WTC11 (cell line): ENCODE measurements at regions not wholly inside any gene's neighbourhood (a gene's known extent, or its start where the extent isn't known, plus 50 kb on each side); places are given as distances from the start of the nearest gene placed in this dataset.

ENCODE experiments used
- ATAC-seq: fragments of 200-7000 bp; cut with Tn5 transposase; 2 replicates; pipeline ENCODE4 v1.10.0; 2021; ENCODE audit warnings: mild to moderate bottlenecking, moderate library complexity
- CTCF ChIA-PET: fragments of 300-600 bp; sonication (Branson Sonifier 250); formaldehyde crosslinking; loops from one replicate; lab custom pipeline; 2021; ENCODE audit warnings: antibody characterized with exemption; lab: Charles Lee
- POLR2A ChIA-PET: fragments of 350-600 bp; sonication (Branson Sonifier 250); formaldehyde crosslinking; loops from one replicate; lab custom pipeline; 2021; ENCODE audit warnings: antibody characterized with exemption; lab: Charles Lee
- DNase-seq: peaks from one replicate; pipeline ENCODE4 v3.0.0; 2021; ENCODE audit warnings: low spot score
- H3K27ac Mint-ChIP-seq: 2 replicates; pipeline ENCODE4 v1.8.0; 2021; ENCODE audit warnings: mixed read lengths
- H3K27me3 Mint-ChIP-seq: 2 replicates; pipeline ENCODE4 v1.8.0; 2021; ENCODE audit warnings: low read depth, mild to moderate bottlenecking, moderate library complexity, mixed read lengths
- H3K36me3 Mint-ChIP-seq: 2 replicates; pipeline ENCODE4 v1.8.0; 2021; ENCODE audit warnings: mixed read lengths
- H3K4me1 Mint-ChIP-seq: 2 replicates; pipeline ENCODE4 v1.8.0; 2022; ENCODE audit warnings: mixed read lengths
- H3K4me3 Mint-ChIP-seq: 2 replicates; pipeline ENCODE4 v1.8.0; 2021; ENCODE audit warnings: mild to moderate bottlenecking, moderate library complexity, mixed read lengths
- H3K9me3 Mint-ChIP-seq: 2 replicates; pipeline ENCODE4 v1.8.0; 2021; ENCODE audit warnings: mixed read lengths
- CREM ChIP-seq: sonication (generic); formaldehyde crosslinking; IDR thresholded peaks from 2 replicates; pipeline ENCODE4 v1.8.1; 2022; ENCODE audit warnings: mild to moderate bottlenecking, missing genetic modification reagents, moderate library complexity
- FOXP1 ChIP-seq: sonication (generic); formaldehyde crosslinking; IDR thresholded peaks from 2 replicates; pipeline ENCODE4 v1.8.0; 2022; ENCODE audit warnings: missing genetic modification reagents, mild to moderate bottlenecking, moderate library complexity, borderline replicate concordance
- HMGA2 ChIP-seq: fragments of 250-450 bp; sonication (Bioruptor Pico); IDR thresholded peaks from 2 replicates; pipeline ENCODE4 v1.4.0; 2021; ENCODE audit warnings: mild to moderate bottlenecking, moderate library complexity
- NR3C1 ChIP-seq: sonication (generic); formaldehyde crosslinking; conservative IDR thresholded peaks from 2 replicates; pipeline ENCODE4 v1.8.1; 2023; ENCODE audit warnings: low read depth, mild to moderate bottlenecking, missing genetic modification reagents
- OVOL2 ChIP-seq: fragments of 250-450 bp; sonication (Bioruptor Pico); IDR thresholded peaks from 2 replicates; pipeline ENCODE4 v1.9.0; 2021; ENCODE audit warnings: mild to moderate bottlenecking, borderline replicate concordance
- RORB ChIP-seq: fragments of 250-450 bp; sonication (Bioruptor Pico); IDR thresholded peaks from 2 replicates; pipeline ENCODE4 v1.9.0; 2021; ENCODE audit warnings: mild to moderate bottlenecking
- SMAD3 ChIP-seq: sonication (generic); formaldehyde crosslinking; IDR thresholded peaks from 2 replicates; pipeline ENCODE4 v1.8.0; 2022; ENCODE audit warnings: missing genetic modification reagents, mild to moderate bottlenecking, borderline replicate concordance
- SOX15 ChIP-seq: fragments of 250-450 bp; sonication (Bioruptor Pico); IDR thresholded peaks from 2 replicates; pipeline ENCODE4 v1.9.0; 2021; ENCODE audit warnings: mild to moderate bottlenecking
- TEAD4 ChIP-seq: sonication (generic); formaldehyde crosslinking; IDR thresholded peaks from 2 replicates; pipeline ENCODE4 v1.8.0; 2022; ENCODE audit warnings: mild to moderate bottlenecking, missing genetic modification reagents
- ZNF138 ChIP-seq: sonication (generic); formaldehyde crosslinking; conservative IDR thresholded peaks from 2 replicates; pipeline ENCODE4 v1.8.1; 2022; ENCODE audit warnings: mild to moderate bottlenecking, moderate library complexity, missing genetic modification reagents
- ZNF416 ChIP-seq: fragments of 250-450 bp; sonication (Bioruptor Pico); IDR thresholded peaks from 2 replicates; pipeline ENCODE4 v1.9.0; 2021; ENCODE audit warnings: mild to moderate bottlenecking, inconsistent platforms
- ZNF423 ChIP-seq: fragments of 250-450 bp; sonication (Bioruptor Pico); IDR thresholded peaks from 2 replicates; pipeline ENCODE4 v2.1.2; 2022; ENCODE audit warnings: mild to moderate bottlenecking, moderate library complexity
- TF ChIP-seq, protein P1 (sequence below): fragments of 200-600 bp; IDR thresholded peaks from 2 replicates; pipeline ENCODE4 v1.8.0; 2022; ENCODE audit warnings: antibody characterized with exemption
- TF ChIP-seq, protein P2 (sequence below): fragments of 250-450 bp; sonication (Bioruptor Pico); conservative IDR thresholded peaks from 2 replicates; pipeline ENCODE4 v1.9.0; 2021; ENCODE audit warnings: mild to moderate bottlenecking
- TF ChIP-seq, protein P3 (sequence below): sonication (generic); formaldehyde crosslinking; IDR thresholded peaks from 2 replicates; pipeline ENCODE4 v1.8.1; 2022; ENCODE audit warnings: low read depth, missing genetic modification reagents, borderline replicate concordance
- TF ChIP-seq, protein P4 (sequence below): sonication (generic); formaldehyde crosslinking; IDR thresholded peaks from 2 replicates; pipeline ENCODE4 v1.8.1; 2022; ENCODE audit warnings: low read depth, mild to moderate bottlenecking, moderate library complexity, missing genetic modification reagents, borderline replicate concordance
- TF ChIP-seq, protein P5 (sequence below): sonication (generic); formaldehyde crosslinking; IDR thresholded peaks from 2 replicates; pipeline ENCODE4 v1.8.1; 2023; ENCODE audit warnings: mild to moderate bottlenecking, missing genetic modification reagents, moderate library complexity
- TF ChIP-seq, protein P6 (sequence below): sonication (generic); formaldehyde crosslinking; IDR thresholded peaks from 2 replicates; pipeline ENCODE4 v1.8.0; 2022; ENCODE audit warnings: mild to moderate bottlenecking, missing genetic modification reagents
- TF ChIP-seq, protein P7 (sequence below): sonication (generic); formaldehyde crosslinking; IDR thresholded peaks from 2 replicates; pipeline ENCODE4 v1.8.1; 2023; ENCODE audit warnings: mild to moderate bottlenecking, moderate library complexity, missing genetic modification reagents
- TF ChIP-seq, protein P8 (sequence below): fragments of 250-450 bp; sonication (Bioruptor Pico); IDR thresholded peaks from 2 replicates; pipeline ENCODE4 v1.9.0; 2021; ENCODE audit warnings: mild to moderate bottlenecking

DNA sequence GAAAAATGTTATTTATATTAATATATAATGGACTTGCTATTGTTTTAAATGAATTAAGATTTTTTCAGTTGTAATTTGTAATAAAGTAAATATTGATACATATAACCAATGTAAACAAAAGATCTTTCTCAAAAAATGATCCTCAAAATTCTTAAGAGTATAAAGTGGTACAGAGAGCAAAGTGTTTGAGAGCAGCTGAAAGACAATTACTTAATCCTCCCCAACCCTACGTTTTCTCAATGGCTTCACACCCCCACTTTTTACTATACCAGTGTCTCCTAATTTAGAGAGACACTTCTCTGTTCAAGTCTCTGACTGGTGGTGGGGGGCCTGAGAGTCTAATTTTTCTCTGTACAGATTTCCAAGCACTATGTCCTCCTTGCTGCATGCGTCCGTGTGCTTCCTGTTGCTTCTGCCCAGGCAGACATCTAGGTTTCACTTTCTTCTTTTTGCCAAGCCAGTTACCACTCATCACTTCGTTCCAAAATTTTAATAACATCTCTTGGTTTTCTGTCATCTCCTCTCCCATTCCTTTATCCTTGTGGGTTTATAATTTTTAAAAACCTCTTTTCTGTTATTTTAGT is 276.3 kb upstream of the DNAJC19 start (continued):
- TF ChIP-seq, protein P1, sequence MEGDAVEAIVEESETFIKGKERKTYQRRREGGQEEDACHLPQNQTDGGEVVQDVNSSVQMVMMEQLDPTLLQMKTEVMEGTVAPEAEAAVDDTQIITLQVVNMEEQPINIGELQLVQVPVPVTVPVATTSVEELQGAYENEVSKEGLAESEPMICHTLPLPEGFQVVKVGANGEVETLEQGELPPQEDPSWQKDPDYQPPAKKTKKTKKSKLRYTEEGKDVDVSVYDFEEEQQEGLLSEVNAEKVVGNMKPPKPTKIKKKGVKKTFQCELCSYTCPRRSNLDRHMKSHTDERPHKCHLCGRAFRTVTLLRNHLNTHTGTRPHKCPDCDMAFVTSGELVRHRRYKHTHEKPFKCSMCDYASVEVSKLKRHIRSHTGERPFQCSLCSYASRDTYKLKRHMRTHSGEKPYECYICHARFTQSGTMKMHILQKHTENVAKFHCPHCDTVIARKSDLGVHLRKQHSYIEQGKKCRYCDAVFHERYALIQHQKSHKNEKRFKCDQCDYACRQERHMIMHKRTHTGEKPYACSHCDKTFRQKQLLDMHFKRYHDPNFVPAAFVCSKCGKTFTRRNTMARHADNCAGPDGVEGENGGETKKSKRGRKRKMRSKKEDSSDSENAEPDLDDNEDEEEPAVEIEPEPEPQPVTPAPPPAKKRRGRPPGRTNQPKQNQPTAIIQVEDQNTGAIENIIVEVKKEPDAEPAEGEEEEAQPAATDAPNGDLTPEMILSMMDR: no peak
- no peak for TF ChIP-seq TEAD4
- no peak for TF ChIP-seq HMGA2 (CRISPR knock-in tag)
- TF ChIP-seq RORB: no peak
- no peak for TF ChIP-seq FOXP1 (CRISPR knock-in tag)
- TF ChIP-seq, protein P2, sequence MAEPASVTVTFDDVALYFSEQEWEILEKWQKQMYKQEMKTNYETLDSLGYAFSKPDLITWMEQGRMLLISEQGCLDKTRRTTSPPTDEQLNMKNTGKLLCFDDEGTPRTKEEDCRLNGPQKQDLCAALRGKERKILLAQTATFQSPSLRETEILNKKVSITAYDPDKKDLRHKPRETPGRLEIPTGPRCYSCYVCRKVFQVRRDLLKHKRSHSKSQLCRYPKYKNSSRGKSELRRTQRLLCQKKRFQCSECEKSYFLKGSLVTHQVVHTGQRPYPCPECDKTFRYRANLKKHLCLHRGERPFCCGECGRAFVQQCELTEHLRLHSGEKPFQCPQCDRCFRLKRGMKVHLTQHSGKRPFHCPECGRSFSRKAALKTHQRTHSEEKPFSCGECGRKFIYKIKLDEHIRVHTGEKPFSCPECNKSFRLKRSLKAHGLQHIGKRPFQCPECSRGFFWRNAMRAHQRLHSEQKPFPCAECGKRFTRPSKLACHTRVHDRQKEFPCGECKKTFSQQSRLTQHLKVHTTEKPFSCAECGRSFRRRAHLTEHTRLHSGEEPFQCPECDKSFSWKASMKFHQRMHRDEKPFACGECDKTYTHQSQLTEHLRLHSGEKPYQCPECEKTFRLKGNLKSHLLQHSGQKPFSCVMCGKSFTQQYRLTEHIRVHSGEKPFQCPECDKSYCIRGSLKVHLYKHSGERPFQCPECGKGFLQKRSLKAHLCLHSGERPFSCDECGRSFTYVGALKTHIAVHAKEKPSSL (CRISPR knock-in tag): no peak
- no peak for TF ChIP-seq ZNF138 (CRISPR knock-in tag)
- TF ChIP-seq, protein P3, sequence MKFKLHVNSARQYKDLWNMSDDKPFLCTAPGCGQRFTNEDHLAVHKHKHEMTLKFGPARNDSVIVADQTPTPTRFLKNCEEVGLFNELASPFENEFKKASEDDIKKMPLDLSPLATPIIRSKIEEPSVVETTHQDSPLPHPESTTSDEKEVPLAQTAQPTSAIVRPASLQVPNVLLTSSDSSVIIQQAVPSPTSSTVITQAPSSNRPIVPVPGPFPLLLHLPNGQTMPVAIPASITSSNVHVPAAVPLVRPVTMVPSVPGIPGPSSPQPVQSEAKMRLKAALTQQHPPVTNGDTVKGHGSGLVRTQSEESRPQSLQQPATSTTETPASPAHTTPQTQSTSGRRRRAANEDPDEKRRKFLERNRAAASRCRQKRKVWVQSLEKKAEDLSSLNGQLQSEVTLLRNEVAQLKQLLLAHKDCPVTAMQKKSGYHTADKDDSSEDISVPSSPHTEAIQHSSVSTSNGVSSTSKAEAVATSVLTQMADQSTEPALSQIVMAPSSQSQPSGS (CRISPR knock-in tag): no peak
- TF ChIP-seq, all 79 proteins: peak for 0

DNA sequence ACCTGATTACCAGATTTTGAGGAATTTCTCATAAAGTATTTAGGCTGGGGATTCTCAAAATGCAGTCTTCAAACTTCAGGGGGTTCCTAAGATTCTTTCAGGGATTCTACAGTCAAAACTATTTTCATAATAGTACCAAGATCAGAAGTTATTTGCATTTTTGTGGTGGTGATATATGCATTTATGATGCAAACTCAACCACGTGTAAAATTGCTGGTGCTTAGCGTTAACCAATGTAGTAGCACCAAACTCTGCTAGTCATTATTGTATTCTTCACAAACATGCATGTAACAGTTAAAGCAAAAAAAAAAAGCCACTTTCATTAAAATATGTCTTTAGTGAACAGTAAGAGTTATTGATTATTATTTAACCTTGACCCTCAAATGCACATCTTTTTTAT is 274.9 kb upstream of the DNAJC19 start:
- ChIA-PET CTCF (no interaction called here), POLR2A (no interaction called here)
- Mint-ChIP-seq H3K36me3 (no peaks in the 10 kb centered on the region), H3K4me3 (no peak overlapping the region), H3K27me3 (no peaks in the 10 kb centered on the region), H3K27ac (no peak overlapping the region), H3K4me1 (no peaks in the 10 kb centered on the region), H3K9me3 (peaks cover 12% of the 10 kb centered on the region)
- DNase-seq (no peak), ATAC-seq (no peak)
- no peak for TF ChIP-seq ZNF423 (CRISPR knock-in tag)
- no peak for TF ChIP-seq OVOL2 (CRISPR knock-in tag)
- TF ChIP-seq, protein P4, sequence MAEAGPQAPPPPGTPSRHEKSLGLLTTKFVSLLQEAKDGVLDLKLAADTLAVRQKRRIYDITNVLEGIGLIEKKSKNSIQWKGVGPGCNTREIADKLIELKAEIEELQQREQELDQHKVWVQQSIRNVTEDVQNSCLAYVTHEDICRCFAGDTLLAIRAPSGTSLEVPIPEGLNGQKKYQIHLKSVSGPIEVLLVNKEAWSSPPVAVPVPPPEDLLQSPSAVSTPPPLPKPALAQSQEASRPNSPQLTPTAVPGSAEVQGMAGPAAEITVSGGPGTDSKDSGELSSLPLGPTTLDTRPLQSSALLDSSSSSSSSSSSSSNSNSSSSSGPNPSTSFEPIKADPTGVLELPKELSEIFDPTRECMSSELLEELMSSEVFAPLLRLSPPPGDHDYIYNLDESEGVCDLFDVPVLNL (CRISPR knock-in tag): no peak
- TF ChIP-seq, protein P5, sequence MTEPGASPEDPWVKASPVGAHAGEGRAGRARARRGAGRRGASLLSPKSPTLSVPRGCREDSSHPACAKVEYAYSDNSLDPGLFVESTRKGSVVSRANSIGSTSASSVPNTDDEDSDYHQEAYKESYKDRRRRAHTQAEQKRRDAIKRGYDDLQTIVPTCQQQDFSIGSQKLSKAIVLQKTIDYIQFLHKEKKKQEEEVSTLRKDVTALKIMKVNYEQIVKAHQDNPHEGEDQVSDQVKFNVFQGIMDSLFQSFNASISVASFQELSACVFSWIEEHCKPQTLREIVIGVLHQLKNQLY: no peak
- no peak for TF ChIP-seq ZNF416 (CRISPR knock-in tag)
- TF ChIP-seq, protein P6, sequence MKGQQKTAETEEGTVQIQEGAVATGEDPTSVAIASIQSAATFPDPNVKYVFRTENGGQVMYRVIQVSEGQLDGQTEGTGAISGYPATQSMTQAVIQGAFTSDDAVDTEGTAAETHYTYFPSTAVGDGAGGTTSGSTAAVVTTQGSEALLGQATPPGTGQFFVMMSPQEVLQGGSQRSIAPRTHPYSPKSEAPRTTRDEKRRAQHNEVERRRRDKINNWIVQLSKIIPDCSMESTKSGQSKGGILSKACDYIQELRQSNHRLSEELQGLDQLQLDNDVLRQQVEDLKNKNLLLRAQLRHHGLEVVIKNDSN (CRISPR knock-in tag): no peak
- no peak for TF ChIP-seq NR3C1
- no peak for TF ChIP-seq CREM (CRISPR knock-in tag)
- TF ChIP-seq, protein P7, sequence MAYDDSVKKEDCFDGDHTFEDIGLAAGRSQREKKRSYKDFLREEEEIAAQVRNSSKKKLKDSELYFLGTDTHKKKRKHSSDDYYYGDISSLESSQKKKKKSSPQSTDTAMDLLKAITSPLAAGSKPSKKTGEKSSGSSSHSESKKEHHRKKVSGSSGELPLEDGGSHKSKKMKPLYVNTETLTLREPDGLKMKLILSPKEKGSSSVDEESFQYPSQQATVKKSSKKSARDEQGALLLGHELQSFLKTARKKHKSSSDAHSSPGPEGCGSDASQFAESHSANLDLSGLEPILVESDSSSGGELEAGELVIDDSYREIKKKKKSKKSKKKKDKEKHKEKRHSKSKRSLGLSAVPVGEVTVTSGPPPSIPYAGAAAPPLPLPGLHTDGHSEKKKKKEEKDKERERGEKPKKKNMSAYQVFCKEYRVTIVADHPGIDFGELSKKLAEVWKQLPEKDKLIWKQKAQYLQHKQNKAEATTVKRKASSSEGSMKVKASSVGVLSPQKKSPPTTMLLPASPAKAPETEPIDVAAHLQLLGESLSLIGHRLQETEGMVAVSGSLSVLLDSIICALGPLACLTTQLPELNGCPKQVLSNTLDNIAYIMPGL: no peak
- TF ChIP-seq SMAD3: no peak
- TF ChIP-seq, protein P8, sequence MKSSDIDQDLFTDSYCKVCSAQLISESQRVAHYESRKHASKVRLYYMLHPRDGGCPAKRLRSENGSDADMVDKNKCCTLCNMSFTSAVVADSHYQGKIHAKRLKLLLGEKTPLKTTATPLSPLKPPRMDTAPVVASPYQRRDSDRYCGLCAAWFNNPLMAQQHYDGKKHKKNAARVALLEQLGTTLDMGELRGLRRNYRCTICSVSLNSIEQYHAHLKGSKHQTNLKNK (CRISPR knock-in tag): no peak
- no peak for TF ChIP-seq SOX15
